ENCODE measurements at regions not wholly inside any gene's neighbourhood (a gene's known extent, or its start where the extent isn't known, plus 50 kb on each side); places are given as distances from the start of the nearest gene placed in this dataset.

DNA sequence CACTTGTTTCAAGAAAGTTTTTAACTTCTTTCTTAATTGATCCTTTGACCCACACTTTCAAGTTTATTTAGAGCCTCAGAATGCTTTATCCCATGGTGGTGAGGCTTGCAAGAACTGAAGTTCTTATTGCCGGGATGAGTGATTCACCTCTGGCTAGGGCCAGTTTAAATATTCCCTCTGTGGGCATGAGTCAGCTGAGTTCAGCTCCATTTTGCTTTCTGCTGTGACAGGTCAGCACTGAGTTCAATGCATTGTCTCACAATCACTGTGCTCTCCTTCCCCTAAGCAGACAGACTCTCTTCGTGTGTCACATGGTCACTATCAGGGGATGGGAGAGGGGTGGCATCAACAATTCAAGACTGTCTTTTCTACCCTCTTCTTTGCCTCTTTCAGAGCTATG, 514.6 kb upstream of the FBXO33 start:
- no peaks in the 10 kb centered on the region for H3K4me1 Mint-ChIP-seq
- peaks cover 4% of the 10 kb centered on the region for H3K9me3 Mint-ChIP-seq (ENCODE audit: low read depth)
- no peaks in the 10 kb centered on the region for H3K36me3 Mint-ChIP-seq
- no peak overlapping the region for H3K4me3 Mint-ChIP-seq
- ATAC-seq (no peak), DNase-seq (no peak)
- CTCF ChIA-PET: no interaction called here
- no peaks in the 10 kb centered on the region for H3K27me3 Mint-ChIP-seq
- H3K27ac Mint-ChIP-seq: no peak overlapping the region

DNA sequence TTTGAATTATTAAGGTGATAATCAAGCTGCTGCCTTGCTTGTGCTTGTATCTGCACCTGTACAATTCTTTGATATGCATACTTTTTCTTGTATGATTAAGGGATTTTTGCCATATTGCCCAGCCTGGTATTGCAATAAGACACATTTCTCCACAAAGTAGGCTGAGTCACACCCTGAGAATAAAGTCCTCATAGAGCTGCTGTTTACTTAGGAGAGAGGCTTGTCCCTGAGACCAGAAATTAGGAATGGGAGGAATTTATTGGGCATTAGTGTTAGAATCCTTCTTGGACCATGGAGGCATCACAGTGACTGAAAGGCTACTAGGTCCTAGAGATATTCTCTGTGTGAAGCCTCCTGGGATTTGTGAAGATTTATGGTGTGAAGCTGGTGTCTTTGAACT, 506.8 kb upstream of the FBXO33 start:
- H3K4me3 Mint-ChIP-seq: no peak overlapping the region
- H3K27me3 Mint-ChIP-seq: no peaks in the 10 kb centered on the region
- no peaks in the 10 kb centered on the region for H3K4me1 Mint-ChIP-seq
- H3K27ac Mint-ChIP-seq: no peak overlapping the region
- no peaks in the 10 kb centered on the region for H3K36me3 Mint-ChIP-seq
- no peak for ATAC-seq
- CTCF ChIA-PET: no interaction called here
- DNase-seq: no peak
- peaks cover 2% of the 10 kb centered on the region for H3K9me3 Mint-ChIP-seq (ENCODE audit: low read depth)

DNA sequence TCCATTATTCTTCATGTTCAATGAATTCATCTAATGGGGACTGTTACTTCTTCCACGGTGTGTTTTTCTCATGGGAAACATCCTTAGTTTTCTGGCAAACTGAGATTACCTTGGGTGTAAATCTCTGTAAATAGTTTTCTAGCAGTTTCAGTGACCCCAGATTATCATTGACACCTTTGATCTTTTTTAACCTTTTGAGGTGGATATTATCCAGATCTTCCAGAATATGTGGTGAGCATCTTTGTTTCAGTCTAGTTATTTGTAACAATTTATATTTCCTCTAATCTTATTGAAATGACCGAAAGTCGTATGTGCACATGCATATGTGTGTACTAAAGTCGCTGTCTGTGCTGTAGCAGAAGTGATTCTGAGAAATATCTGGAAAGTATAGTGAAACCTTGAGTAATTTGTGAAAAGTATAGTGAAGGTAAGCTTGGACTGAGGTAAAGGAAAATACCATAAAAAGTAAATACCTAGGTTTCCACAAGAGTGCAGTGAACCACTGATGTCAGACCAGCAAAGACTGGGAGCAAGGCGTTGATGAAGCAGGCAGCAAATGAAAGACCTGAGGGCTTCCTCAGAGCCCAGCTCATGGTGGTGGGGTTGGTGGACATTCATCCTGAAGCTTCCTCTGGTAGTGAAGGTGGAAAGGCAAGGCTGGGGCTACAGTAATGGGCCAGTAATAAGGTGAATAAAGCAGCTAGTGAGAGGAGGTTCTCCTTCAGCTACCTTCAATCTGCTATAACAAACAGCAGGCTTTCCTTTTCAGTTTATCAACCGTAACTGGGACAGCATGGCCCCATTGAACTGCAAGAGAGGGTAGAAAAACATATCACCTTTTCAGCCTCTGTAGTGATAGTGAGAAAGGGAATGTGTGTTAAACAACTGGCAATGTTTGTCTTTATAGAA, 480.2 kb upstream of the FBXO33 start:
- no peaks in the 10 kb centered on the region for H3K9me3 Mint-ChIP-seq (ENCODE audit: low read depth)
- H3K4me3 Mint-ChIP-seq: no peak overlapping the region
- no peaks in the 10 kb centered on the region for H3K27me3 Mint-ChIP-seq
- ATAC-seq (no peak), DNase-seq (no peak)
- no peaks in the 10 kb centered on the region for H3K36me3 Mint-ChIP-seq
- H3K27ac Mint-ChIP-seq: no peak overlapping the region
- CTCF ChIA-PET: no interaction called here
- H3K4me1 Mint-ChIP-seq: no peaks in the 10 kb centered on the region

DNA sequence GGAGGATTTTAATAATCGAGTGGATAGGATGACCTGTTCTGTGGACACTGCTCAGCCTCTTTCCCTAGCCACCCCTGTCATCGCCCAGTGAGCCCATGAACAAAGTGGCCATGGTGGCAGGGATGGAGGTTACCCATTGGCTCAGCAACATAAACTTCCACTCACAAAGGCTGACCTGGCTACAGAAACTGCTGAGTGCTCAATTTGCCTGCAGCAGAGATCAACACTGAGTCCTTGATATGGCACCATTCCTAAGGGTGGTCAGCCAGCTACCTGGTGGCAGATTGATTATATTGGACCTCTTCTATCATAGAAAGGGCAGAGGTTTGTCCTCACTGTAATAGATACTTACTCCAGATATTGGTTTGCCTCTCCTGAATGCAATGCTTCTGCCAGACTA, 465.4 kb upstream of the FBXO33 start:
- CTCF ChIA-PET: no interaction called here
- Mint-ChIP-seq H3K27ac (no peak overlapping the region), H3K9me3 (ENCODE audit: low read depth) (peaks cover 4% of the 10 kb centered on the region), H3K4me3 (no peak overlapping the region), H3K36me3 (no peaks in the 10 kb centered on the region), H3K27me3 (no peaks in the 10 kb centered on the region), H3K4me1 (no peaks in the 10 kb centered on the region)
- no peak for DNase-seq
- no peak for ATAC-seq

DNA sequence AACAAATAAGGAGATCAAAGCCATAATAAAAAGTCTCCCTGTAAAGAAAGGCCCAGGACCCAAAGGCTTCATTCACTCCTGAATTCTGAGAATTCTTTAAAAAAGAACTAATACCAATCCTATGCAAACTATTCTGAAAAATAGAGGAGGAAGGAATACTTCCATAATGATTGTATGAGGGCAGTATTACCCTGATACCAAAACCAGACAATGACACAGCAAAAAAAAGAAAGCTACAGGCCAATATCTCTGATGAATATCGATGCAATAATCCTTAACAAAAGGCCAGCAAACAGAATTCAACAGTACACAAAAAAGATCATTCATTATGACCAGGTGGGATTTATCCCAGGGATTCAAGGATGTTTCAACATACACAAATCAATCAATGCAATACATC, 457.8 kb upstream of the FBXO33 start:
- peaks cover 2% of the 10 kb centered on the region for H3K27me3 Mint-ChIP-seq
- DNase-seq (no peak), ATAC-seq (no peak)
- H3K27ac Mint-ChIP-seq: no peak overlapping the region
- no peaks in the 10 kb centered on the region for H3K36me3 Mint-ChIP-seq
- H3K4me1 Mint-ChIP-seq: no peaks in the 10 kb centered on the region
- H3K4me3 Mint-ChIP-seq: no peak overlapping the region
- CTCF ChIA-PET: no interaction called here
- no peaks in the 10 kb centered on the region for H3K9me3 Mint-ChIP-seq (ENCODE audit: low read depth)

DNA sequence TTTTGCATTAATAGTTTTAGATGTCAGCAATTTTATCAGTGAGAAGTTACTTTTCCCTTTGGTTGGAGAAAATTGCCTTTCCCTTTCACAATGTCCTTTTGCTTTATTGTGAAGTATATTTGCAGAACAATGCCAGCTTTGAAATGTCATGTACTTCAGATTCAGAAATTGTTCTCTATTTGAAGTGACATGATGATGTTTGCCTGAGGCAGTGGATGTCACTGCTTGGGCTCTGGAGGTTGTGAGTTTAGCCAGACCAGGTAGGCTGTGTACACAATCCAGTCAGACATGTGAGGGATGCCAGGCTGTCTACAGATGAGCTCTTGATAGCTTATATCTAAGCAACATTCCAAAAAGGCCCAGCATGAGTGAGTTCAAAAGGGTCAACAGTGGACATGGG, 451.9 kb upstream of the FBXO33 start:
- no peaks in the 10 kb centered on the region for H3K9me3 Mint-ChIP-seq (ENCODE audit: low read depth)
- ATAC-seq (no peak), DNase-seq (no peak)
- H3K36me3 Mint-ChIP-seq: no peaks in the 10 kb centered on the region
- H3K4me1 Mint-ChIP-seq: no peaks in the 10 kb centered on the region
- CTCF ChIA-PET: no interaction called here
- H3K4me3 Mint-ChIP-seq: no peak overlapping the region
- no peaks in the 10 kb centered on the region for H3K27me3 Mint-ChIP-seq
- no peak overlapping the region for H3K27ac Mint-ChIP-seq

DNA sequence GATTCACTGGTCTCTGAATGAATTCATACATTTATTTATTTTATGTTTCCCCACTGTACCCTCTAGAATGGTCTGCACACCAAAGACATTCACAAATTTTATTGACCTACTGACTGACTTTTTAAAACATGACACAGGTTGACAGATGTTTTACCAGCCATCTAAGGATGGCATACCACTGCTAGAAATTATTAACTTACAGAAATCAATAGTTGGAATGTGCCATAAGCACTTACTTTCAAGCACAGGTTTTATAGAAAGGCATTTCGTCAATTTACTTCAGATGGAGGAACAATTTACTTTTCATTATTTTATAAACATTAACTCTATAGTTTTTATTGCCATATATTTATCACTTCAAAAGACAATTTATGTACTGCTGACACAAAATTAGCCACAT, 448.7 kb upstream of the FBXO33 start:
- H3K27ac Mint-ChIP-seq: no peak overlapping the region
- H3K36me3 Mint-ChIP-seq: no peaks in the 10 kb centered on the region
- no peaks in the 10 kb centered on the region for H3K9me3 Mint-ChIP-seq (ENCODE audit: low read depth)
- no peaks in the 10 kb centered on the region for H3K4me1 Mint-ChIP-seq
- ATAC-seq: no peak
- CTCF ChIA-PET: no interaction called here
- no peak overlapping the region for H3K4me3 Mint-ChIP-seq
- DNase-seq: no peak
- H3K27me3 Mint-ChIP-seq: no peaks in the 10 kb centered on the region

DNA sequence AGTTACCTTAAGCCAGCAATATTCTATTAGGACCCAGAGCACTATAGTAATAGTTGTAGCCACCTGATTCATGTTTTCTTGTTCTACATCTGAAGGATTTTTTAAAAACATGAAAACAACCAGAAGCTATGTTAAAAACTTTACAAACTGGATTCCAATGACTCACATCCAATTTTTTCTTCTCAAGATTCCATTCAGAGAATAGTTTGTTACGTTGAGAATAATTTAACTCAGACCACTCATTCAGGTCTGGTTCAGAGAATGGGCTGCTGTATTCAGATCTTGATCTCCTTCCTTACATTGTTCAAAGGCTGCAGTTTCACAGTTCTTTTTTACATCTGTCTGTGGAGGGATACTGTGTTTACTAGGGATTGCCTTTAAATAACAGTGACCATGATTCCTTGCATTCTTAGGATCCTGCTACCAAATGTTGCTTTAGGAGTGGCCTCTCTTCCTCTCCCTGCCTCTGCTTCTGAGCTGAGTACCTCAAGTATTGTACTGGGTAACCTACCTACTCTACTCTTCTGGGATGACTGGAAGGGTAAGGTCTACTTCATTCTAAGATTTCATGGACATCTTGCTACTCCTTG, 448.0 kb upstream of the FBXO33 start:
- CTCF ChIA-PET: no interaction called here
- H3K27ac Mint-ChIP-seq: no peak overlapping the region

DNA sequence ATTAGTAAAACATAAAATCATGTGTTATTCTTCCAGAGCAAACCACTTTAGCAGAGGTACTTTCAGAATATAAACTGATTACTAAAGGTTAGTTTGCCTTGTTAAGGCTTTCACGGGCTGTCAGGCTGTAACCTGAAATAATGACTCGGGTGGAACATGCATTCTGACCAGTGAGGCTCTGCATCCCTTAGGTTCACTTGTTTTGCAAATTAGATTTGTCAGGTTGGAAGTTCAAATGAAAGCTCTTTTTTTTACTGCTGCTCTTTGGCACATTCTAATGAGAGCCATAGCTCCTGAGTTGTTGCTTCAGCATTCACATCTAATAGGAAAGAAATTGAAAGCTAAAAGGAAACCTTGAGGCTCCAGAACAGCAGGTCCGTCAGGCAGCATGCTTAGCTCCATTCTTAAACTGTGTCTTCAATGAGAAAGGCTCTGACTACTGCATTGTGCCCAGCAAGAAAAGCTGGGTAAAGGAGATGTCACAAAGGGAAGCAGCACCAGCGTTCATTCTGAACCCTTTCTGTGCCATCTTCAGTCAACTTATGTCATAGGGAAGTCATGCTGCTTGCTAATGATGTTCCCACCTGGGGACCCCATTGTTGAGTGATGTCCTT, 445.5 kb upstream of the FBXO33 start:
- no peak for ATAC-seq
- Mint-ChIP-seq H3K4me1 (no peaks in the 10 kb centered on the region), H3K4me3 (no peak overlapping the region), H3K36me3 (no peaks in the 10 kb centered on the region), H3K9me3 (ENCODE audit: low read depth) (no peaks in the 10 kb centered on the region), H3K27ac (no peak overlapping the region), H3K27me3 (no peaks in the 10 kb centered on the region)
- CTCF ChIA-PET: no interaction called here
- no peak for DNase-seq

More for the DNA sequence above, 448.0 kb upstream of the FBXO33 start:
- H3K36me3 Mint-ChIP-seq: no peaks in the 10 kb centered on the region
- ATAC-seq: no peak
- H3K4me1 Mint-ChIP-seq: no peaks in the 10 kb centered on the region
- no peaks in the 10 kb centered on the region for H3K9me3 Mint-ChIP-seq (ENCODE audit: low read depth)
- H3K27me3 Mint-ChIP-seq: no peaks in the 10 kb centered on the region
- no peak for DNase-seq
- no peak overlapping the region for H3K4me3 Mint-ChIP-seq

DNA sequence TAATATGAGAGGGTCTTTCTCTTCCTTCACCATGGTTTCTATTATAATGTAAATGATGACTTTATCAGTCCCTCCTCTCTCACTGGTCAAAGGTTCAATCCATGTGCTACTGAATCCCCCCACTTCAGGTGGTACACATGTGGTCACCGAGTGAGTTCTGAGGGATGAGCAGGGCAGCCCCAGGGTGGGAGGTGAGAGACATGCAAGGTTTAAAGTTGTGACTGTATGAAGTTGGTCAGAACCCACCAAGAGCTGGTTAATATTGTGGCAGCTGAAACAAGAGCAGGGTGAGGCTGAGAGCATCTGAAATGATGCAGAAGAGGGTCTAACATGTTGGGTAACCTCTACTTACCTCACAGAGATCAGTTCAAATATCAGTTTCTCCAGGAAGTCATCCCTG, 444.7 kb upstream of the FBXO33 start:
- Mint-ChIP-seq H3K9me3 (ENCODE audit: low read depth) (no peaks in the 10 kb centered on the region), H3K27ac (no peak overlapping the region), H3K4me1 (no peaks in the 10 kb centered on the region), H3K36me3 (no peaks in the 10 kb centered on the region), H3K4me3 (no peak overlapping the region), H3K27me3 (no peaks in the 10 kb centered on the region)
- ATAC-seq (no peak), DNase-seq (no peak)
- CTCF ChIA-PET: no interaction called here

DNA sequence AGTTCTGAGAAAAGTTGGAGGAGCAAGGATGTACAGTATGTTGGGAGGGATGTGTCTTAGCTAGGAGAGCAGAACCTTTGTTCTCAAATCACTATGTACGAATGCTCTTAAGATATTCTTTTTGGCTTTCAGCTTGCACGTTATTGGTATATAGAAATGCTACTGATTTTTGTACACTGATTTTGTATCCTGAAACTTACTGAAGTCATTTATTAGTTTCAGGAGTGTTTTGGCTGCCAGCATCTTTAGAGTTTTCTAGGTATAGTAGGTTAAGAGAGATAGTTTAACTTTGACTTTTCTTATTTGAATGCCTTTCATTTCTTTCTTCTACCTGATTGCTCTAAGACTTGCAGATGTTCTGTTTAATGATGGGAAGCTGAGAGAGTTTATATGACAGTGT, 442.8 kb upstream of the FBXO33 start:
- no peaks in the 10 kb centered on the region for H3K36me3 Mint-ChIP-seq
- no peaks in the 10 kb centered on the region for H3K9me3 Mint-ChIP-seq (ENCODE audit: low read depth)
- CTCF ChIA-PET: no interaction called here
- no peaks in the 10 kb centered on the region for H3K27me3 Mint-ChIP-seq
- H3K4me3 Mint-ChIP-seq: no peak overlapping the region
- H3K27ac Mint-ChIP-seq: no peak overlapping the region
- ATAC-seq (no peak), DNase-seq (no peak)
- H3K4me1 Mint-ChIP-seq: no peaks in the 10 kb centered on the region

DNA sequence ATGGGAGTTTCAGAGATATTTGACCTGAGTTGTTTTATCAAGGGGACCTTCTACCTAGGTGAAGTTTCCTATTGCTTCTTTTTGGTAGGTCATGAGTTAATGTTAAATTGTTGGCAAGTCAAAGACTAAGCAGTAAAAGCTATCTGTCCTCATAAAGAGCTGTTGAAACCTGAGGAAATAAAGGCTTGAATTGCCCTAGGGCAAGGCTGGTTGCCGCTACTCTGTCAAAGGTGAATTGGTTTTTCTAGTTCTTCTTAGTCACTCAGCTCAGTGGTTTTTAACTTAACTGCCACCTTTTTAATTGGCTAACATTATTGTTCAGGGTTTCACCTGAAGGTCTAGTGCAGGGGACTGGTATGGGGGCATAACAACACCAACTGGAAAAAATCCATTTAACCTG, 441.6 kb upstream of the FBXO33 start:
- CTCF ChIA-PET: no interaction called here
- no peak for DNase-seq
- Mint-ChIP-seq H3K36me3 (no peaks in the 10 kb centered on the region), H3K4me1 (no peaks in the 10 kb centered on the region), H3K27ac (no peak overlapping the region), H3K9me3 (ENCODE audit: low read depth) (no peaks in the 10 kb centered on the region), H3K4me3 (no peak overlapping the region), H3K27me3 (no peaks in the 10 kb centered on the region)
- ATAC-seq: no peak

DNA sequence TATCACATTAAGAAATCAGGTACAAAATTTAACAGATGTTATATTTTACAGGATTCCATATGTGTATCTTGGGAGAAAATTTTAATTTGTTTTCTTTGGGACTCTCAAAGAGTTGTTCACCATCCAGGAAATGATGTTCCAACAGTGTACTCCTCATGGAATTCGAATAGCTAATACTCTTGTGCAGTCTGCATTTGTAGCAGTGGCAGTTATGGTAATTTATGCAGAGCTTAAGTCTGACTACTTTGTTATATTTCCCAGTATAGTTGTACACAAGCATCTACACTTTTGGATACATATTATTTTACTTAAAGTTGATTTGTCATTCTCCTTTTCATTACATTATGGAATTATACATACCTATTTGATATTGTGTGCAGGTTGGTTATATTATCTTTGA, 436.7 kb upstream of the FBXO33 start:
- CTCF ChIA-PET: no interaction called here

DNA sequence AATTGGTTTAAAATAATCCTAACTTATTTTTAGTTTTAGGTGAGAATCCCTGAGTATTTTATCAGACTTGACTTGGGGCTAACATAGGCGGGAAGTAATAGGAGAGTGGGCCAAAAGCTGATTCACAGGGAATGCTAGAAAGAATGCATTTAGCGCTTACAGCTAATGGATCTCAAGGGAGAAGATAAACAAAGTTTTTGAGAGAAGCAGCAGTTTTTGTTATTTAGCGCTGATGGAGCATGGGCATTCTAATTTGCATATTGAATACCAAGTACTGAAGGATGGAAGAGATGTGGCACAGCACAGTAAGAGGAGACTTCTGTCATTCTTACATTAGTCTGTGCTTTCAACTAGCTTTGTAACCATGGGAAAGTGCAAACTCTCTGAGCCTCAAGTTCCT, 436.0 kb upstream of the FBXO33 start:
- Mint-ChIP-seq H3K36me3 (no peaks in the 10 kb centered on the region), H3K9me3 (ENCODE audit: low read depth) (no peaks in the 10 kb centered on the region), H3K4me1 (no peaks in the 10 kb centered on the region), H3K27me3 (no peaks in the 10 kb centered on the region), H3K4me3 (no peak overlapping the region), H3K27ac (no peak overlapping the region)
- CTCF ChIA-PET: no interaction called here
- DNase-seq (no peak), ATAC-seq (no peak)

More for the DNA sequence above, 436.7 kb upstream of the FBXO33 start:
- Mint-ChIP-seq H3K4me1 (no peaks in the 10 kb centered on the region), H3K4me3 (no peak overlapping the region), H3K9me3 (ENCODE audit: low read depth) (no peaks in the 10 kb centered on the region), H3K27me3 (no peaks in the 10 kb centered on the region), H3K27ac (no peak overlapping the region), H3K36me3 (no peaks in the 10 kb centered on the region)
- ATAC-seq (no peak), DNase-seq (no peak)
